Upper lobe of left lung (tissue), 4 donors: ENCODE measurements at regions not wholly inside any gene's neighbourhood (a gene's known extent, or its start where the extent isn't known, plus 50 kb on each side); places are given as distances from the start of the nearest gene placed in this dataset.
"Not testable (repeated sequence)": the region's sequence is repeated elsewhere in the genome, so short reads cannot be mapped to it uniquely, and the experiment has no call there.

Source experiments
- CTCF ChIP-seq, 6 experiments: fragments of 450-650 bp in 4 of 6; fragments of 200-600 bp in 2 of 6; sonication (generic) in 2 of 6; IDR thresholded peaks; one replicate each; pipeline ENCODE4 v1.5.1; 2016 to 2019; ENCODE audit warnings: antibody characterized with exemption in 6 of 6
- POLR2A ChIP-seq, 4 donors: fragments of 450-650 bp; IDR thresholded peaks; one replicate each; pipeline ENCODE4 v1.5.1; 2016 to 2017; ENCODE audit warnings: antibody characterized with exemption in 4 of 4, mild to moderate bottlenecking in 2 of 4

- not testable (repeated sequence) for TF ChIP-seq CTCF, POLR2A (IDR thresholded peaks at IDR 0.05)
These were observed 502.6 kb upstream of the CNTNAP5 start for GRCh38 chr2:123522498-123522897.
